Breast epithelium (tissue), 3 donors: ENCODE measurements at regions not wholly inside any gene's neighbourhood (a gene's known extent, or its start where the extent isn't known, plus 50 kb on each side); places are given as distances from the start of the nearest gene placed in this dataset.

Source experiments
- POLR2A ChIP-seq: fragments of 450-650 bp; IDR thresholded peaks from one replicate; pipeline ENCODE4 v1.6.1; 2016; ENCODE audit warnings: antibody characterized with exemption, mild to moderate bottlenecking, moderate library complexity
- TF ChIP-seq, protein P1 (sequence below), 3 donors: fragments of 450-650 bp; IDR thresholded peaks; one replicate each; pipeline ENCODE4 v1.5.1; 2016 to 2017; ENCODE audit warnings: antibody characterized with exemption in 3 of 3, mild to moderate bottlenecking in 3 of 3, moderate library complexity in 3 of 3

DNA sequence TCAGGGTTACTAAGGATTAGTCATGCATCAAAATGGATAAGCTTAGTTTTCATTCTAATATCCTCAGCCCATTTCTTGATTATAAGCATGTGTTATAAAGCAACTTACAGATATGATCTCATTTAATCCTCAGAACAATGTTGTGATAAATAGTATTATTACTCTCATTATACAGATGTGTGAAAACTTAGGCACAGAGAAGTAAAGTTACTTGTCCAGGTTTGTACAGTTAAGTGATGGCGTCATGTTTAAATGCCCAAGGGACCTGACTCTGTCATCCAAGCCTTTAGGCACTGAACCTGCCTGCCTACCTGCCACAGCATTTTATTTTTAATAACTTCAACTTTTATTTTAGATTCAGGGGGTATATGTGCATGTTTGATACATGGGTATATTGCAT is 472.9 kb upstream of the SEMA6D start:
- TF ChIP-seq, protein P1, sequence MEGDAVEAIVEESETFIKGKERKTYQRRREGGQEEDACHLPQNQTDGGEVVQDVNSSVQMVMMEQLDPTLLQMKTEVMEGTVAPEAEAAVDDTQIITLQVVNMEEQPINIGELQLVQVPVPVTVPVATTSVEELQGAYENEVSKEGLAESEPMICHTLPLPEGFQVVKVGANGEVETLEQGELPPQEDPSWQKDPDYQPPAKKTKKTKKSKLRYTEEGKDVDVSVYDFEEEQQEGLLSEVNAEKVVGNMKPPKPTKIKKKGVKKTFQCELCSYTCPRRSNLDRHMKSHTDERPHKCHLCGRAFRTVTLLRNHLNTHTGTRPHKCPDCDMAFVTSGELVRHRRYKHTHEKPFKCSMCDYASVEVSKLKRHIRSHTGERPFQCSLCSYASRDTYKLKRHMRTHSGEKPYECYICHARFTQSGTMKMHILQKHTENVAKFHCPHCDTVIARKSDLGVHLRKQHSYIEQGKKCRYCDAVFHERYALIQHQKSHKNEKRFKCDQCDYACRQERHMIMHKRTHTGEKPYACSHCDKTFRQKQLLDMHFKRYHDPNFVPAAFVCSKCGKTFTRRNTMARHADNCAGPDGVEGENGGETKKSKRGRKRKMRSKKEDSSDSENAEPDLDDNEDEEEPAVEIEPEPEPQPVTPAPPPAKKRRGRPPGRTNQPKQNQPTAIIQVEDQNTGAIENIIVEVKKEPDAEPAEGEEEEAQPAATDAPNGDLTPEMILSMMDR (IDR thresholded peaks at IDR 0.05): no peak
- no peak for TF ChIP-seq POLR2A
